ENCODE measurements at regions not wholly inside any gene's neighbourhood (a gene's known extent, or its start where the extent isn't known, plus 50 kb on each side); places are given as distances from the start of the nearest gene placed in this dataset.
A peak's percentile ranks its signal among the peaks of the same experiment; 100 is the strongest.

GRCh38 chr10:130655313-130656186 is 519.4 kb downstream of the GLRX3 start:
- TF ChIP-seq GATA2 (IDR thresholded peaks at IDR 0.05; ENCODE audit: low read depth, low read length) (no peak), GATA3 (IDR thresholded peaks at IDR 0.05; ENCODE audit: low read depth, low read length) (no peak)

- TF ChIP-seq GATA3 (IDR thresholded peaks at IDR 0.05; ENCODE audit: low read depth, low read length): no peak
- TF ChIP-seq GATA2 (IDR thresholded peaks at IDR 0.05; ENCODE audit: low read depth, low read length): no peak
Observed at GRCh38 chr10:130656187-130656575, 520.0 kb downstream of the GLRX3 start.

- no peak for TF ChIP-seq GATA2 (IDR thresholded peaks at IDR 0.05; ENCODE audit: low read depth, low read length)
- no peak for TF ChIP-seq GATA3 (IDR thresholded peaks at IDR 0.05; ENCODE audit: low read depth, low read length)
Observed at GRCh38 chr10:130656582-130657133, 520.5 kb downstream of the GLRX3 start.

- no peak for TF ChIP-seq GATA2 (IDR thresholded peaks at IDR 0.05; ENCODE audit: low read depth, low read length)
Observed at GRCh38 chr10:130658687-130659290, 522.6 kb downstream of the GLRX3 start.

- no peak for TF ChIP-seq GATA2 (IDR thresholded peaks at IDR 0.05; ENCODE audit: low read depth, low read length)
- no peak for TF ChIP-seq GATA3 (IDR thresholded peaks at IDR 0.05; ENCODE audit: low read depth, low read length)
Observed at GRCh38 chr10:130659528-130659927, 523.3 kb downstream of the GLRX3 start.

GRCh38 chr10:130660266-130660665 is 524.1 kb downstream of the GLRX3 start:
- TF ChIP-seq GATA3 (IDR thresholded peaks at IDR 0.05; ENCODE audit: low read depth, low read length) (no peak), GATA2 (IDR thresholded peaks at IDR 0.05; ENCODE audit: low read depth, low read length) (no peak)

- no peak for TF ChIP-seq GATA2 (IDR thresholded peaks at IDR 0.05; ENCODE audit: low read depth, low read length)
- no peak for TF ChIP-seq GATA3 (IDR thresholded peaks at IDR 0.05; ENCODE audit: low read depth, low read length)
Observed at GRCh38 chr10:130661419-130661818, 525.2 kb downstream of the GLRX3 start.

- TF ChIP-seq GATA3 (IDR thresholded peaks at IDR 0.05; ENCODE audit: low read depth, low read length) (no peak), GATA2 (IDR thresholded peaks at IDR 0.05; ENCODE audit: low read depth, low read length) (no peak)
Observed at GRCh38 chr10:130662775-130663174, 526.6 kb downstream of the GLRX3 start.

GRCh38 chr10:130664526-130664925 is 528.3 kb downstream of the GLRX3 start:
- TF ChIP-seq GATA3 (IDR thresholded peaks at IDR 0.05; ENCODE audit: low read depth, low read length) (no peak), GATA2 (IDR thresholded peaks at IDR 0.05; ENCODE audit: low read depth, low read length) (no peak)

- no peak for TF ChIP-seq GATA3 (IDR thresholded peaks at IDR 0.05; ENCODE audit: low read depth, low read length)
- no peak for TF ChIP-seq GATA2 (IDR thresholded peaks at IDR 0.05; ENCODE audit: low read depth, low read length)
Observed at GRCh38 chr10:130666215-130666614, 530.0 kb downstream of the GLRX3 start.

GRCh38 chr10:130686689-130687300 is 550.6 kb downstream of the GLRX3 start:
- TF ChIP-seq GATA3 (IDR thresholded peaks at IDR 0.05; ENCODE audit: low read depth, low read length) (no peak), GATA2 (IDR thresholded peaks at IDR 0.05; ENCODE audit: low read depth, low read length) (no peak)

- no peak for TF ChIP-seq GATA2 (IDR thresholded peaks at IDR 0.05; ENCODE audit: low read depth, low read length)
- TF ChIP-seq GATA3 (IDR thresholded peaks at IDR 0.05; ENCODE audit: low read depth, low read length): no peak
Observed at GRCh38 chr10:130687566-130687965, 551.4 kb downstream of the GLRX3 start.

- TF ChIP-seq GATA2 (IDR thresholded peaks at IDR 0.05; ENCODE audit: low read depth, low read length) (peak; percentile 71), GATA3 (IDR thresholded peaks at IDR 0.05; ENCODE audit: low read depth, low read length) (no peak; the same call in 1 of the 2 replicates)
Observed at GRCh38 chr10:130689743-130690626, 553.8 kb downstream of the GLRX3 start.

Data from SH-SY5Y (cell line).